PC-3 (cell line): ENCODE measurements at regions not wholly inside any gene's neighbourhood (a gene's known extent, or its start where the extent isn't known, plus 50 kb on each side); places are given as distances from the start of the nearest gene placed in this dataset.

ENCODE experiments used
- ATAC-seq: fragments of 200-7000 bp; cut with Tn5 transposase; 2 replicates; pipeline ENCODE4 v1.9.1; 2020; ENCODE audit warnings: mild to moderate bottlenecking, moderate library complexity
- BruUV-seq: library from RNA; stranded (reverse); fragments of 400-500 nt; replicated peaks from 2 replicates; lab custom pipeline; 2021; lab: Mats Ljungman, UMichigan
- CTCF ChIA-PET: fragments of 300-600 bp; sonication (Branson Sonifier 250); formaldehyde crosslinking; loops from one replicate; lab custom pipeline; 2022; ENCODE audit warnings: antibody characterized with exemption; lab: Charles Lee
- POLR2A ChIA-PET: fragments of 300-600 bp; sonication (Branson Sonifier 250); formaldehyde crosslinking; loops from one replicate; lab custom pipeline; 2022; ENCODE audit warnings: antibody characterized with exemption; ENCODE audit not compliant: unreplicated experiment; lab: Charles Lee
- DNase-seq: peaks from one replicate; pipeline ENCODE4 v3.0.0-alpha.2; 2015
- H2AFZ ChIP-seq: fragments of 300-600 bp; sonication (generic); 2 replicates; pipeline ENCODE4 v1.6.0; 2016; ENCODE audit warnings: antibody characterized with exemption, low read length
- H3F3A ChIP-seq: fragments of 300-600 bp; sonication (generic); one replicate; pipeline ENCODE4 v1.6.0; 2017; ENCODE audit warnings: antibody characterized with exemption, low read length, control low read depth, mild to moderate bottlenecking; ENCODE audit not compliant: unreplicated experiment
- H3K27ac ChIP-seq: fragments of 300-600 bp; sonication (generic); 2 replicates; pipeline ENCODE4 v1.5.1; 2016; ENCODE audit warnings: mild to moderate bottlenecking, low read length
- H3K27me3 ChIP-seq: fragments of 300-600 bp; sonication (generic); 2 replicates; pipeline ENCODE4 v1.6.1; 2016; ENCODE audit warnings: low read length, mixed read lengths
- H3K36me3 ChIP-seq: fragments of 300-600 bp; sonication (generic); 2 replicates; pipeline ENCODE4 v1.6.1; 2016; ENCODE audit warnings: low read depth, mixed run types, low read length, mixed read lengths
- H3K4me1 ChIP-seq: fragments of 300-600 bp; sonication (generic); 2 replicates; pipeline ENCODE4 v1.5.1; 2016; ENCODE audit warnings: low read length; ENCODE audit not compliant: insufficient read depth
- H3K4me2 ChIP-seq: fragments of 300-600 bp; sonication (generic); 2 replicates; pipeline ENCODE4 v1.6.0; 2016; ENCODE audit warnings: low read length
- H3K4me3 ChIP-seq: fragments of 300-600 bp; sonication (generic); 2 replicates; pipeline ENCODE4 v1.5.1; 2016; ENCODE audit warnings: mild to moderate bottlenecking, low read length, mixed read lengths
- H3K79me2 ChIP-seq: fragments of 300-600 bp; sonication (generic); 2 replicates; pipeline ENCODE4 v1.6.1; 2017; ENCODE audit warnings: low read length, mixed read lengths
- H3K9ac ChIP-seq: fragments of 300-600 bp; sonication (generic); 2 replicates; pipeline ENCODE4 v1.6.0; 2016; ENCODE audit warnings: mild to moderate bottlenecking, low read length
- H3K9me2 ChIP-seq: fragments of 300-600 bp; sonication (generic); replicated peaks from 2 replicates; pipeline ENCODE4 v1.6.1; 2016; ENCODE audit warnings: mixed run types, low read length, mixed read lengths
- H3K9me3 ChIP-seq: fragments of 300-600 bp; sonication (generic); 2 replicates; pipeline ENCODE4 v1.6.1; 2016; ENCODE audit warnings: low read length, mixed read lengths
- H4K20me1 ChIP-seq: fragments of 300-600 bp; sonication (generic); 2 replicates; pipeline ENCODE4 v1.6.1; 2016; ENCODE audit warnings: low read length, mixed read lengths
- EZH2 ChIP-seq: fragments of 300-600 bp; sonication (generic); IDR thresholded peaks from one replicate; pipeline ENCODE4 v1.6.1; 2017; ENCODE audit warnings: antibody characterized with exemption, mild to moderate bottlenecking, low read length; ENCODE audit not compliant: unreplicated experiment
- EZH2phosphoT487 ChIP-seq: fragments of 300-600 bp; sonication (generic); IDR thresholded peaks from 2 replicates; pipeline ENCODE4 v1.6.1; 2018; ENCODE audit warnings: mild to moderate bottlenecking, antibody characterized with exemption, low read length, borderline replicate concordance
- intact Hi-C: fragments of 100-400 bp; cut with micrococcal nuclease; formaldehyde crosslinking; loops from 2 replicates; pipeline ENCODE4 v1.9.0; 2023
- TF ChIP-seq, protein P1 (sequence below): fragments of 300-600 bp; sonication (generic); conservative IDR thresholded peaks from 2 replicates; pipeline ENCODE4 v1.5.1; 2017; ENCODE audit warnings: antibody characterized with exemption, low read depth, mild to moderate bottlenecking, low read length

DNA sequence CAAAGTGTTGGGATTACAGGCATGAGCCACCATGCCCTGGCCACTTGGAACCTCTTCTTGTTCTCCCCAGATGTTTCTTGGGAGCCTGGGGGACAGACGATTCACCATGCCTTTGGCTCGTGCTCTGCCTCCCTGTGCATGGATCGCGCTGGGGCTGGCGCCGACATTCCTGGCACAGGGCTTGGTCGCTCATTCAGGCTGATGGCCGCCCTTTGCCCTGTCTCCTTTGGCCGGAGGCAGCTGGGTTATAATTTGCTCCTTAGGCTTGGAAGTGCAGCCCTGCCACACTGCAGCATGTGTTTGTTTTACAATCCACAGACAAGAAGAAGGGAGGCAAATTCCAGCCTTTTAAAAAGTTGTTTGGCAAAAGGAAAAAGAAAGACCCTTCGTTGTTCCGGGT lies 115.3 kb downstream of the AASDH start:
- Histone ChIP-seq H2AFZ (no peak overlapping the region), H3K36me3 (no peaks in the 10 kb centered on the region), H3K9me2 (no peaks in the 10 kb centered on the region), H3K9ac (no peak overlapping the region), H3K4me3 (no peak overlapping the region), H3K4me1 (no peaks in the 10 kb centered on the region), H3K4me2 (no peak overlapping the region), H3F3A (no peaks in the 10 kb centered on the region), H3K79me2 (no peaks in the 10 kb centered on the region), H4K20me1 (no peaks in the 10 kb centered on the region), H3K9me3 (no peaks in the 10 kb centered on the region), H3K27ac (no peak overlapping the region), H3K27me3 (peaks cover 37% of the 10 kb centered on the region)
- no peak for DNase-seq
- intact Hi-C loops: no loop called here
- ChIA-PET CTCF (no interaction called here), POLR2A (no interaction called here)
- TF ChIP-seq EZH2 (no peak), EZH2phosphoT487 (no peak)
- TF ChIP-seq, protein P1, sequence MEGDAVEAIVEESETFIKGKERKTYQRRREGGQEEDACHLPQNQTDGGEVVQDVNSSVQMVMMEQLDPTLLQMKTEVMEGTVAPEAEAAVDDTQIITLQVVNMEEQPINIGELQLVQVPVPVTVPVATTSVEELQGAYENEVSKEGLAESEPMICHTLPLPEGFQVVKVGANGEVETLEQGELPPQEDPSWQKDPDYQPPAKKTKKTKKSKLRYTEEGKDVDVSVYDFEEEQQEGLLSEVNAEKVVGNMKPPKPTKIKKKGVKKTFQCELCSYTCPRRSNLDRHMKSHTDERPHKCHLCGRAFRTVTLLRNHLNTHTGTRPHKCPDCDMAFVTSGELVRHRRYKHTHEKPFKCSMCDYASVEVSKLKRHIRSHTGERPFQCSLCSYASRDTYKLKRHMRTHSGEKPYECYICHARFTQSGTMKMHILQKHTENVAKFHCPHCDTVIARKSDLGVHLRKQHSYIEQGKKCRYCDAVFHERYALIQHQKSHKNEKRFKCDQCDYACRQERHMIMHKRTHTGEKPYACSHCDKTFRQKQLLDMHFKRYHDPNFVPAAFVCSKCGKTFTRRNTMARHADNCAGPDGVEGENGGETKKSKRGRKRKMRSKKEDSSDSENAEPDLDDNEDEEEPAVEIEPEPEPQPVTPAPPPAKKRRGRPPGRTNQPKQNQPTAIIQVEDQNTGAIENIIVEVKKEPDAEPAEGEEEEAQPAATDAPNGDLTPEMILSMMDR: no peak
- BruUV-seq: no TSS peak
- ATAC-seq: no peak

DNA sequence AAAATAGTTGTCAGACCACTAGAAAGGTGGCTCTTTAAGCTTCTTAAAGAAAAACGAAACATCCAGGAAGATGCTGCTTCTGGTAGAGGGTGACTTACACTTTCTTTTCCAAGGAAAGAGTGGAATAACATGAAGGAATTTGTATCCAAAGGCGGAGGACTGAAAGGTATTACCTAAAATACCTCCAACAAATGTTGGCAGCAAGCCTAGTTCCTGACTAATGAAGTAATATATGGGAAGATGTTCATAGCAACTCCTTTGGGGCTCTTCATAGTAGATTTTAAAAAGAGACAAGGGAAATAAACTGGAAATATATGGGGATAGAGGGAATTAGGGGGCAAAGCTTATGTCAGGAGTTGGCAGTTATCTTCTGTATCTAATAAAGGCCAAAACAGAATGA lies 116.2 kb downstream of the AASDH start:
- DNase-seq: peak; percentile 66
- ChIA-PET CTCF (no interaction called here), POLR2A (no interaction called here)
- H4K20me1 ChIP-seq: no peaks in the 10 kb centered on the region
- H3K36me3 ChIP-seq: no peaks in the 10 kb centered on the region
- no peak overlapping the region for H3K4me3 ChIP-seq
- no peaks in the 10 kb centered on the region for H3K4me1 ChIP-seq
- no peak overlapping the region for H3K27ac ChIP-seq
- H3K4me2 ChIP-seq: no peak overlapping the region
- no peaks in the 10 kb centered on the region for H3K9me3 ChIP-seq
- no TSS peak for BruUV-seq
- no peak overlapping the region for H2AFZ ChIP-seq
- H3K79me2 ChIP-seq: no peaks in the 10 kb centered on the region
- H3K27me3 ChIP-seq: peaks cover 30% of the 10 kb centered on the region
- no peaks in the 10 kb centered on the region for H3F3A ChIP-seq
- intact Hi-C loops: no loop called here
- ATAC-seq: no peak
- H3K9me2 ChIP-seq: no peaks in the 10 kb centered on the region
- TF ChIP-seq, protein P1: no peak
- TF ChIP-seq EZH2phosphoT487 (no peak), EZH2 (no peak)
- no peak overlapping the region for H3K9ac ChIP-seq

DNA sequence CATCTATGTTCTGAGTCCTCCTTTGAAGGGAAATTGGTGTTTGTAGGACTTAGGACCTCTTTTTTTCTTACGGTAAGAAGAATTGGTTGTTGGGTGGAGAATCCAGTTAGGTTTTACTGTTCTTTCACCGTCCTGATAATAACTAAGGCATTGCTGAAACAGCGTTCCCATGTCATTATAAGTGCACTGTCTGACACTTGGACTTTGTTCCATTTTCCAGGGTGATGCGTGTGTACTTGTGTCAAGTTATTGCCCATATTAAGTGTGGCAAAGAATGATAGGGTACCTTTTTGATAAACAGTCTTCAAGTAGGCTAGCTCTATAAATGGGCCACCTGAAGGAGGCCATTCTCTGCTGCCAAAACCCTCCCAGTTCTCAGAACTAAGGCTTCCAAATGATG lies 119.7 kb downstream of the AASDH start:
- no peaks in the 10 kb centered on the region for H3K79me2 ChIP-seq
- TF ChIP-seq EZH2 (no peak), EZH2phosphoT487 (no peak)
- TF ChIP-seq, protein P1: no peak
- ChIA-PET CTCF (no interaction called here), POLR2A (no interaction called here)
- H3K9ac ChIP-seq: no peak overlapping the region
- H3F3A ChIP-seq: no peaks in the 10 kb centered on the region
- H3K4me2 ChIP-seq: no peak overlapping the region
- no TSS peak for BruUV-seq
- no peaks in the 10 kb centered on the region; the same call in 1 of the 2 replicates for H3K27me3 ChIP-seq
- H3K27ac ChIP-seq: no peak overlapping the region
- no peaks in the 10 kb centered on the region for H3K36me3 ChIP-seq
- no peaks in the 10 kb centered on the region for H3K4me1 ChIP-seq
- DNase-seq (no peak), ATAC-seq (no peak)
- no peaks in the 10 kb centered on the region for H3K9me2 ChIP-seq
- intact Hi-C loops: no loop called here
- H2AFZ ChIP-seq: no peak overlapping the region
- no peak overlapping the region for H3K4me3 ChIP-seq
- H4K20me1 ChIP-seq: no peaks in the 10 kb centered on the region
- no peaks in the 10 kb centered on the region for H3K9me3 ChIP-seq
